H1 (cell line): ENCODE measurements at regions not wholly inside any gene's neighbourhood (a gene's known extent, or its start where the extent isn't known, plus 50 kb on each side); places are given as distances from the start of the nearest gene placed in this dataset.
"Not testable (repeated sequence)": the region's sequence is repeated elsewhere in the genome, so short reads cannot be mapped to it uniquely, and the experiment has no call there.

ENCODE experiments used
- CTCF ChIA-PET: fragments of 300-600 bp; sonication (Branson Sonifier 250); formaldehyde crosslinking; loops from one replicate; lab custom pipeline; 2021; ENCODE audit not compliant: partially characterized antibody; lab: Charles Lee
- POLR2A ChIA-PET: fragments of 300-600 bp; sonication (Branson Sonifier 250); formaldehyde crosslinking; loops from one replicate; lab custom pipeline; 2021; ENCODE audit warnings: inconsistent platforms; ENCODE audit not compliant: partially characterized antibody; lab: Charles Lee
- DNase-seq, 2 experiments: peaks; one replicate each; pipeline versions ENCODE4 v3.0.0 to v3.0.0-alpha.2; 2010 to 2022; ENCODE audit warnings: low spot score in 2 of 2, low read depth in 1 of 2, mixed read lengths in 1 of 2
- FAIRE-seq: peaks from 2 replicates; lab custom pipeline; 2011; peaks lifted over from hg19 to GRCh38; lab: Jason Lieb, UNC
- H2AFZ ChIP-seq: 2 replicates; pipeline ENCODE4 v1.8.1; 2012; ENCODE audit warnings: low read length, inconsistent platforms
- H2AK5ac ChIP-seq: 2 replicates; pipeline ENCODE4 v1.6.1; 2013; ENCODE audit warnings: low read depth, low read length
- H2BK120ac ChIP-seq: replicated peaks from 2 replicates; pipeline ENCODE3; 2013; ENCODE audit warnings: low read depth, low read length, inconsistent platforms
- H2BK12ac ChIP-seq: 2 replicates; pipeline ENCODE4 v1.6.1; 2013; ENCODE audit warnings: low read depth, low read length
- H2BK15ac ChIP-seq: 2 replicates; pipeline ENCODE4 v1.6.1; 2013; ENCODE audit warnings: low read length
- H2BK20ac ChIP-seq: 2 replicates; pipeline ENCODE4 v1.6.1; 2013; ENCODE audit warnings: low read length
- H2BK5ac ChIP-seq: 2 replicates; pipeline ENCODE4 v1.6.1; 2013; ENCODE audit warnings: low read depth, low read length
- H3K14ac ChIP-seq: 2 replicates; pipeline ENCODE4 v1.6.1; 2013; ENCODE audit warnings: inconsistent platforms; ENCODE audit not compliant: insufficient read length
- H3K18ac ChIP-seq: 2 replicates; pipeline ENCODE4 v1.6.1; 2013; ENCODE audit warnings: low read length; ENCODE audit errors: extremely low read depth
- H3K23ac ChIP-seq: 2 replicates; pipeline ENCODE4 v1.6.1; 2013; ENCODE audit warnings: inconsistent platforms; ENCODE audit not compliant: insufficient read length
- H3K23me2 ChIP-seq: 2 replicates; pipeline ENCODE4 v1.6.1; 2013; ENCODE audit warnings: low read depth, low read length
- H3K27ac ChIP-seq: 2 replicates; pipeline ENCODE4 v1.6.1; 2011; ENCODE audit warnings: low read depth, low read length, inconsistent platforms
- H3K27me3 ChIP-seq, 4 experiments: replicated peaks in 1 of 4; 1 replicate in 1 of 4; 2 replicates in 3 of 4; pipeline versions ENCODE4 v1.6.1 to v1.8.1; 2011 to 2013; ENCODE audit warnings: low read length in 3 of 4, mild to moderate bottlenecking in 3 of 4, inconsistent platforms in 2 of 4, mixed read lengths in 2 of 4, moderate library complexity in 1 of 4; ENCODE audit not compliant: control insufficient read depth in 3 of 4, insufficient read depth in 3 of 4; ENCODE audit errors: extremely low read depth in 1 of 4
- H3K36me3 ChIP-seq, 4 experiments: 2 replicates each; pipeline versions ENCODE4 v1.6.1 to v1.8.1; 2011 to 2013; ENCODE audit warnings: mild to moderate bottlenecking in 4 of 4, low read length in 3 of 4, moderate library complexity in 2 of 4, control low read depth in 1 of 4, inconsistent platforms in 1 of 4; ENCODE audit not compliant: insufficient read depth in 4 of 4, control insufficient read depth in 2 of 4
- H3K4ac ChIP-seq: replicated peaks from 2 replicates; pipeline ENCODE3; 2013; ENCODE audit warnings: low read length, low read depth, mixed read lengths, inconsistent platforms; ENCODE audit not compliant: insufficient read length
- H3K4me1 ChIP-seq, 4 experiments: replicated peaks in 1 of 4; 1 replicate in 1 of 4; 2 replicates in 3 of 4; pipeline versions ENCODE4 v1.6.1 to v1.8.1; 2011 to 2013; ENCODE audit warnings: low read length in 3 of 4, inconsistent platforms in 2 of 4, mixed read lengths in 1 of 4; ENCODE audit not compliant: insufficient read depth in 4 of 4, control insufficient read depth in 3 of 4
- H3K4me2 ChIP-seq, 2 experiments: 2 replicates each; pipeline versions ENCODE4 v1.6.1 to v1.8.1; 2011 to 2013; ENCODE audit warnings: low read depth in 2 of 2, low read length in 2 of 2, control low read depth in 1 of 2, inconsistent platforms in 1 of 2, mild to moderate bottlenecking in 1 of 2; ENCODE audit not compliant: insufficient read depth in 1 of 2
- H3K4me3 ChIP-seq, 4 experiments: fragments of 200-600, 300-600 bp in 1 of 4; sonication (generic), shearing (Covaris generic), sonication (Bioruptor Twin) in 1 of 4; 2 replicates each; pipeline versions ENCODE4 v1.5.1 to v1.8.1; 2011 to 2016; ENCODE audit warnings: low read length in 4 of 4, low read depth in 3 of 4, control low read depth in 2 of 4, inconsistent platforms in 2 of 4, mild to moderate bottlenecking in 2 of 4, mixed read lengths in 1 of 4, moderate library complexity in 1 of 4; ENCODE audit not compliant: insufficient read depth in 2 of 4; ENCODE audit errors: extremely low read depth in 1 of 4
- H3K56ac ChIP-seq: replicated peaks from 2 replicates; pipeline ENCODE3; 2013; ENCODE audit warnings: low read depth, mild to moderate bottlenecking, mixed read lengths, low read length, inconsistent platforms; ENCODE audit not compliant: insufficient read length
- H3K79me1 ChIP-seq: 2 replicates; pipeline ENCODE4 v1.6.1; 2013; ENCODE audit warnings: low read depth, low read length, control low read depth
- H3K79me2 ChIP-seq, 2 experiments: 2 replicates each; pipeline versions ENCODE4 v1.6.1 to v1.8.1; 2012 to 2013; ENCODE audit warnings: low read length in 2 of 2, mild to moderate bottlenecking in 2 of 2, inconsistent platforms in 1 of 2; ENCODE audit not compliant: insufficient read depth in 2 of 2, control insufficient read depth in 1 of 2
- H3K9ac ChIP-seq, 4 experiments: replicated peaks in 1 of 4; 1 replicate in 1 of 4; 2 replicates in 3 of 4; pipeline versions ENCODE4 v1.6.1 to v1.8.1; 2011 to 2013; ENCODE audit warnings: low read depth in 3 of 4, low read length in 3 of 4, control low read depth in 2 of 4, mild to moderate bottlenecking in 2 of 4, moderate library complexity in 2 of 4, inconsistent platforms in 1 of 4; ENCODE audit errors: extremely low read depth in 1 of 4
- H3K9me3 ChIP-seq, 2 experiments: 2 replicates each; pipeline versions ENCODE4 v1.6.1 to v1.8.1; 2012 to 2013; ENCODE audit warnings: mild to moderate bottlenecking in 2 of 2, moderate library complexity in 2 of 2, control low read depth in 1 of 2, inconsistent platforms in 1 of 2, low read depth in 1 of 2, low read length in 1 of 2, mixed read lengths in 1 of 2; ENCODE audit not compliant: insufficient read depth in 2 of 2
- H4K20me1 ChIP-seq, 2 experiments: replicated peaks in 1 of 2; 2 replicates each; pipeline versions ENCODE3 to v1.8.1; 2011 to 2013; ENCODE audit warnings: inconsistent platforms in 2 of 2, low read length in 2 of 2, mild to moderate bottlenecking in 1 of 2; ENCODE audit not compliant: insufficient read depth in 2 of 2, control insufficient read depth in 1 of 2
- H4K5ac ChIP-seq: 2 replicates; pipeline ENCODE4 v1.6.1; 2013; ENCODE audit warnings: low read length, low read depth, mixed read lengths, inconsistent platforms; ENCODE audit not compliant: insufficient read length
- H4K8ac ChIP-seq: 2 replicates; pipeline ENCODE4 v1.8.0; 2013; ENCODE audit warnings: mild to moderate bottlenecking, moderate library complexity, low read length, inconsistent platforms; ENCODE audit not compliant: insufficient read depth; ENCODE audit errors: extremely low read depth
- H4K91ac ChIP-seq: replicated peaks from 2 replicates; pipeline ENCODE3; 2013; ENCODE audit warnings: low read length, mixed read lengths, inconsistent platforms; ENCODE audit not compliant: insufficient read length
- WGBS, 2 experiments: shearing (Covaris generic) in 1 of 2; methylation state at CpG; one replicate each; pipeline versions ENCODE4 v1.1.6 to v1.1.7; 2013 to 2015; ENCODE audit warnings: low lambda C conversion rate in 2 of 2, mixed read lengths in 2 of 2, inconsistent platforms in 1 of 2, low coverage in 1 of 2, missing lambda C conversion rate in 1 of 2; ENCODE audit not compliant: insufficient replicate concordance in 2 of 2, insufficient coverage in 1 of 2, insufficient read length in 1 of 2; ENCODE audit errors: extremely low coverage in 1 of 2, missing lambda C conversion rate in 1 of 2; 5-methylcytosine and 5-hydroxymethylcytosine counted together

DNA sequence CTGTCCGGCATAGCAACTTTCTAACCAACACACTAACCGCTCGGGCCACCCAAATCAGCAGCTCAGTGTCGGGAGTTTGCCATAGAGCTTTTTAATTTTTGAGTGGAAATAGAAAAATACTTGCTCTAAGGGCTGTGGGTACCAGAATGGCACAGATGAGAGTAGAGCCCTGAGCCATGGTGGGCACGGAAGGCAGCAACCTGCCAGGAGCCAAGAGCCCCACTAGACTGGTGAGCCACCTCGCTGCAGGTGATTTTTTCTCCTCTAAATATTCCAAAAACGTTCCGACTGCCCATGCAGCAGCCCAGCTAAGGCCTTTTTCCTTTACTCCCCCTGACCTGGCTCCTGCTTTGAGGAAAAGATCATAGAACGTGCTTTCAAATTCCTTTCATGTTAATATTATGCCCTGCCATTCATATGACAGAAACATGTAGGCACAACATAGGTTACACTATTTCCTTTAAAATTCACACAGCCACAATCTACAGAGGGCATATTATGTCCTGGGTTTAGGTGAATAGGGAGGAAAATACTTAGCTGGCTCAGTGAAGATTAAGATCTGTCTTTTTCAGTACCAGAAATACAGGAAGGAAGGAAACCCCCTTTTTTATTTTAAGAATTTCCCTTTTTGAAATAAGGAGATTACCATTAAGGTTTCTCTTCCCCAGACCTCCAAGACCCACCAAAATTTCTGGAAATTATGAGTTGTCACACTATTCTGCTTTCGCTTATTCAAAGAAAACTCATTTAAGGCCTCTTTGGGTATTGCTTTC lies 81.0 kb upstream of the ATP12A start:
- H3K4me2 ChIP-seq, POLR2A ChIA-PET: not testable (repeated sequence)
- WGBS, 2 experiments: 92% methylated on average over 8 of the region's 10 CpGs; no CpG with 5 or more reads in 1 of the 2 experiments

More for the DNA sequence above, 81.0 kb upstream of the ATP12A start:
- H2BK5ac ChIP-seq, H3K79me1 ChIP-seq, H2AK5ac ChIP-seq, H3K14ac ChIP-seq, H3K4me3 ChIP-seq, H3K36me3 ChIP-seq, H2AFZ ChIP-seq, H3K79me2 ChIP-seq, H4K91ac ChIP-seq, H2BK120ac ChIP-seq, H4K20me1 ChIP-seq, H3K9me3 ChIP-seq, CTCF ChIA-PET, H3K4ac ChIP-seq, H3K18ac ChIP-seq, H3K4me1 ChIP-seq, H4K8ac ChIP-seq, H3K56ac ChIP-seq, DNase-seq, H3K27me3 ChIP-seq, FAIRE-seq, H3K23me2 ChIP-seq, H2BK12ac ChIP-seq, H3K9ac ChIP-seq, H3K27ac ChIP-seq, H2BK15ac ChIP-seq, H2BK20ac ChIP-seq, H3K23ac ChIP-seq, H4K5ac ChIP-seq: not testable (repeated sequence)
